NB4 (cell line): ENCODE measurements at regions not wholly inside any gene's neighbourhood (a gene's known extent, or its start where the extent isn't known, plus 50 kb on each side); places are given as distances from the start of the nearest gene placed in this dataset.

Experiments used
- DNase-seq: peaks from one replicate; pipeline ENCODE4 v3.0.0; 2010; ENCODE audit warnings: low read depth
- H3K4me3 ChIP-seq: one replicate; pipeline ENCODE4 v1.5.1; 2011; ENCODE audit warnings: mild to moderate bottlenecking, low read depth, low read length, moderate library complexity
- CTCF ChIP-seq: IDR thresholded peaks from one replicate; pipeline ENCODE4 v1.5.1; 2012; ENCODE audit warnings: low read depth, low read length
- MAX ChIP-seq: IDR thresholded peaks from 2 replicates; pipeline ENCODE4 v1.6.1; 2011; ENCODE audit warnings: low read depth, low read length
- MYC ChIP-seq: IDR thresholded peaks from 2 replicates; pipeline ENCODE4 v1.6.1; 2011; ENCODE audit warnings: low read depth, low read length
- POLR2A ChIP-seq: IDR thresholded peaks from 2 replicates; pipeline ENCODE4 v1.6.1; 2011; ENCODE audit warnings: mild to moderate bottlenecking; ENCODE audit not compliant: insufficient read length; ENCODE audit errors: extremely low read depth

- no peak for TF ChIP-seq CTCF
- no peak for TF ChIP-seq MAX
- no peak for TF ChIP-seq MYC
- TF ChIP-seq POLR2A = no peak
- DNase-seq = no peak
- H3K4me3 ChIP-seq = no peak overlapping the region
Observed at GRCh38 chr3:89787485-89787884, 680.1 kb downstream of the EPHA3 start.

GRCh38 chr3:89787979-89788378 lies 680.6 kb downstream of the EPHA3 start:
- no peak overlapping the region for H3K4me3 ChIP-seq
- DNase-seq = no peak
- TF ChIP-seq CTCF (no peak), POLR2A (no peak), MAX (no peak), MYC (no peak)

GRCh38 chr3:89795506-89795905 lies 688.1 kb downstream of the EPHA3 start:
- no peak overlapping the region for H3K4me3 ChIP-seq
- no peak for TF ChIP-seq MAX
- no peak for TF ChIP-seq POLR2A
- no peak for TF ChIP-seq MYC
- TF ChIP-seq CTCF = no peak
- no peak for DNase-seq

GRCh38 chr3:89802881-89803280 lies 695.5 kb downstream of the EPHA3 start:
- TF ChIP-seq CTCF (no peak), MAX (no peak), POLR2A (no peak), MYC (no peak)
- H3K4me3 ChIP-seq = no peak overlapping the region
- DNase-seq = no peak

- H3K4me3 ChIP-seq = no peak overlapping the region
- TF ChIP-seq CTCF (no peak), MYC (no peak), POLR2A (no peak), MAX (no peak)
- no peak for DNase-seq
Observed at GRCh38 chr3:89803711-89804110, 696.3 kb downstream of the EPHA3 start.

- TF ChIP-seq CTCF (no peak), MAX (no peak), MYC (no peak)
- H3K4me3 ChIP-seq = no peak overlapping the region
- DNase-seq = no peak
Observed at GRCh38 chr3:89806166-89806565, 698.7 kb downstream of the EPHA3 start.
